HG02973 (cell line): ENCODE measurements at regions not wholly inside any gene's neighbourhood (a gene's known extent, or its start where the extent isn't known, plus 50 kb on each side); places are given as distances from the start of the nearest gene placed in this dataset.

Source experiments
- ATAC-seq: cut with Tn5 transposase; IDR thresholded peaks from one replicate; pipeline ENCODE4 v1.9.1; 2021; ENCODE audit warnings: moderate library complexity; ENCODE audit not compliant: unreplicated experiment

- ATAC-seq: no peak
Measured at GRCh38 chr7:41755096-41755495, 52.2 kb upstream of the INHBA start.

GRCh38 chr7:41754046-41754445 lies 51.2 kb upstream of the INHBA start:
- no peak for ATAC-seq
